ENCODE measurements at regions not wholly inside any gene's neighbourhood (a gene's known extent, or its start where the extent isn't known, plus 50 kb on each side); places are given as distances from the start of the nearest gene placed in this dataset.

GRCh38 chr1:104807590-104807989 is 1057.9 kb downstream of the AMY1C start:
- Histone ChIP-seq H3K27ac (no peak overlapping the region), H3K36me3 (no peaks in the 10 kb centered on the region), H3K4me1 (no peaks in the 10 kb centered on the region), H3K27me3 (no peaks in the 10 kb centered on the region), H3K9me3 (no peaks in the 10 kb centered on the region), H3K4me3 (no peak overlapping the region)
- TF ChIP-seq, protein P1, sequence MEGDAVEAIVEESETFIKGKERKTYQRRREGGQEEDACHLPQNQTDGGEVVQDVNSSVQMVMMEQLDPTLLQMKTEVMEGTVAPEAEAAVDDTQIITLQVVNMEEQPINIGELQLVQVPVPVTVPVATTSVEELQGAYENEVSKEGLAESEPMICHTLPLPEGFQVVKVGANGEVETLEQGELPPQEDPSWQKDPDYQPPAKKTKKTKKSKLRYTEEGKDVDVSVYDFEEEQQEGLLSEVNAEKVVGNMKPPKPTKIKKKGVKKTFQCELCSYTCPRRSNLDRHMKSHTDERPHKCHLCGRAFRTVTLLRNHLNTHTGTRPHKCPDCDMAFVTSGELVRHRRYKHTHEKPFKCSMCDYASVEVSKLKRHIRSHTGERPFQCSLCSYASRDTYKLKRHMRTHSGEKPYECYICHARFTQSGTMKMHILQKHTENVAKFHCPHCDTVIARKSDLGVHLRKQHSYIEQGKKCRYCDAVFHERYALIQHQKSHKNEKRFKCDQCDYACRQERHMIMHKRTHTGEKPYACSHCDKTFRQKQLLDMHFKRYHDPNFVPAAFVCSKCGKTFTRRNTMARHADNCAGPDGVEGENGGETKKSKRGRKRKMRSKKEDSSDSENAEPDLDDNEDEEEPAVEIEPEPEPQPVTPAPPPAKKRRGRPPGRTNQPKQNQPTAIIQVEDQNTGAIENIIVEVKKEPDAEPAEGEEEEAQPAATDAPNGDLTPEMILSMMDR (IDR thresholded peaks at IDR 0.05) = no peak
- intact Hi-C loops (cut with DNase I) = no loop called here
- ATAC-seq (no peak), DNase-seq (no peak)

GRCh38 chr1:104825401-104825800 is 1075.7 kb downstream of the AMY1C start:
- intact Hi-C loops (cut with DNase I) = no loop called here
- no peak for ATAC-seq
- TF ChIP-seq, protein P1 (IDR thresholded peaks at IDR 0.05) = no peak

DNA sequence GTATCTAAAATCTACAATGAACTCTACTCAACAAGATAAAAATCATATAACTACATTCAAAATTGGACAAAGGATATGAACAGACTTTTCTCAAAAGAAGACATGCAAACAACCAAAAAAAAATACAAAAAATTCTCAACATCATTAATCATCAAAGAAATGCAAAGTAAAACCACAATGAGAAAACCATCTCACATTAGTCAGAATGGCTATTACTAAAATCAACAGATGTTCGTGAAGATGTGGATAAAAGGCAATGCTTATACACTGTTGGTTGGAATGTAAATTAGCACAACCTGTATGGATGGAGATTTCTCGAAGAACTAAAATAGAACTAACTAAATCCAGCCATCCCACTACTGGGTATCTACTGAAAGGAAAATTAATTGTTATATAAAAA is 1080.8 kb downstream of the AMY1C start:
- H3K9me3 ChIP-seq = no peaks in the 10 kb centered on the region
- TF ChIP-seq, protein P1 (IDR thresholded peaks at IDR 0.05) = no peak
- ATAC-seq (no peak), DNase-seq (no peak)
- H3K4me1 ChIP-seq = no peaks in the 10 kb centered on the region
- no peak overlapping the region for H3K27ac ChIP-seq
- H3K36me3 ChIP-seq = no peaks in the 10 kb centered on the region
- no peaks in the 10 kb centered on the region for H3K27me3 ChIP-seq
- intact Hi-C loops (cut with DNase I) = no loop called here
- H3K4me3 ChIP-seq = no peak overlapping the region

More at GRCh38 chr1:104825401-104825800, 1075.7 kb downstream of the AMY1C start:
- Histone ChIP-seq H3K4me3 (no peak overlapping the region), H3K36me3 (no peaks in the 10 kb centered on the region), H3K4me1 (no peaks in the 10 kb centered on the region), H3K27me3 (no peaks in the 10 kb centered on the region), H3K27ac (no peak overlapping the region), H3K9me3 (no peaks in the 10 kb centered on the region)
- DNase-seq = no peak

- intact Hi-C loops (cut with DNase I) = no loop called here
- Histone ChIP-seq H3K4me3 (no peak overlapping the region), H3K4me1 (no peaks in the 10 kb centered on the region), H3K27me3 (no peaks in the 10 kb centered on the region), H3K9me3 (no peaks in the 10 kb centered on the region), H3K27ac (no peak overlapping the region), H3K36me3 (no peaks in the 10 kb centered on the region)
- TF ChIP-seq, protein P1 (IDR thresholded peaks at IDR 0.05) = no peak
- ATAC-seq (no peak), DNase-seq (no peak)
These were observed 1102.5 kb downstream of the AMY1C start for GRCh38 chr1:104852151-104852550.

DNA sequence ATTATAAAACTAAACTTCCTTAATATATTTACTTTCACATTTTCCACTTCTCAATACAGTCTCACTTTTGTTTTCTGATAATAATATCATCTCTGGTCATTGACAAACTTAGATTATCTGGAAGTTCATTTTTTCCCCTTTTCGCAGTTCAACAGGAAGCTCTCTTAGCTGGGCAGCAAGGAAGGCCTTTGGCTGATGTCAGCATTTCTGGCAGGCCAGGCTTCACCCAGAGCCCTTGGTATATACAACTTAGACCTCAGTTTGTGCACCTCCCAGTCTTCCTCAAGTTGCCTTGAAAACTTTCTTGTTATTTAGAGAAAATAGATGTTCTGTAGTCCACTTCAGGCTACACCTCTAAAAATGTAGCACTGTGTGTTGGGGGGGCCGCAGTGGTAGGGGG is 1103.6 kb downstream of the AMY1C start:
- Histone ChIP-seq H3K9me3 (no peaks in the 10 kb centered on the region), H3K27me3 (no peaks in the 10 kb centered on the region), H3K4me3 (no peak overlapping the region), H3K4me1 (no peaks in the 10 kb centered on the region), H3K36me3 (no peaks in the 10 kb centered on the region), H3K27ac (no peak overlapping the region)
- intact Hi-C loops (cut with DNase I) = no loop called here
- no peak for ATAC-seq
- no peak for DNase-seq
- TF ChIP-seq, protein P1 (IDR thresholded peaks at IDR 0.05) = no peak

- intact Hi-C loops (cut with DNase I) = no loop called here
- H3K36me3 ChIP-seq = no peaks in the 10 kb centered on the region
- H3K27ac ChIP-seq = no peak overlapping the region
These were observed 1104.8 kb downstream of the AMY1C start for GRCh38 chr1:104854529-104854928.

More at GRCh38 chr1:104854529-104854928, 1104.8 kb downstream of the AMY1C start:
- ATAC-seq (no peak), DNase-seq (no peak)
- Histone ChIP-seq H3K4me1 (no peaks in the 10 kb centered on the region), H3K27me3 (no peaks in the 10 kb centered on the region), H3K4me3 (no peak overlapping the region), H3K9me3 (no peaks in the 10 kb centered on the region)
- TF ChIP-seq, protein P1 (IDR thresholded peaks at IDR 0.05) = no peak

Measured in upper lobe of right lung (tissue), 1 donor.